Eye (tissue), 1 donor: ENCODE measurements at regions not wholly inside any gene's neighbourhood (a gene's known extent, or its start where the extent isn't known, plus 50 kb on each side); places are given as distances from the start of the nearest gene placed in this dataset.

ENCODE experiments used
- DNase-seq: peaks from one replicate; pipeline ENCODE4 v3.0.0-alpha.2; 2015

DNA sequence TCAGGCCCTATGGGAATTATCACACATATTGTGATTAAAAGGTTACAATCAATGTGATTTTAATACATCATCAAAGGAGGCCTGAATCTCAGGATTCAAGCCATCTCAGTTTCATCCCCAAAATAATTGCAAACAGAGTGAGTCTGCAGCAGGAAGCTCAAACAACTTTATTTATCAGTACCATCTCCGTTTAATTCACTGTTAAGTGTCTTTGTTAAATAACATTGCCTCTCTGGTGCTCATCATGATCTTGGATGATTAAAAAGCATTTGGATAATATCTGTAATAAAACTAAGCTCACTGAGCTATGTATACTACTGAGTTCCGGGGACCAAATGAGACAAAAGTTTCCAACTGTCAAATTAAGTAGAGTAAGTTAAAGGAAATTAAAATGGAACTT lies 817.8 kb upstream of the CNTNAP5 start:
- DNase-seq = no peak

DNA sequence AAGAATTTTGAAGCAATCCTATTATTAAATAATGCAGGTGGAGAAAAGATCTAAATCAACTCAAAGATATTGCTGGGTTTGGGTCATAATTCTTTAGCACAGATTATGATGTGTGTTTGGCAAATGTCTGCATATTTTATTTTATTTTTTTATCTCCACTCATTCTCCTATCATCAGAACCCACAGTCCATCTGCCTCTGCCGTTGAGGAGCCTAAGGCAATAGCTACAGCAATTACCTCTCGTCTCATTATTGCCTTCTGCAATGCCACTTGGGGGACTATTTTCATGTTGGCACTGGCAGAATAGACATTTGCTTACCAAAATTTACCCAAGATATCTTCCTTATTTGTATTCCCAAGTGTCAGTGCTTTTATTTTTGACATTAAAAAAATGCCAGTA lies 815.9 kb upstream of the CNTNAP5 start:
- no peak for DNase-seq

GRCh38 chr2:123211181-123211580 lies 813.9 kb upstream of the CNTNAP5 start:
- DNase-seq = no peak

GRCh38 chr2:123245156-123245555 lies 779.9 kb upstream of the CNTNAP5 start:
- no peak for DNase-seq

DNA sequence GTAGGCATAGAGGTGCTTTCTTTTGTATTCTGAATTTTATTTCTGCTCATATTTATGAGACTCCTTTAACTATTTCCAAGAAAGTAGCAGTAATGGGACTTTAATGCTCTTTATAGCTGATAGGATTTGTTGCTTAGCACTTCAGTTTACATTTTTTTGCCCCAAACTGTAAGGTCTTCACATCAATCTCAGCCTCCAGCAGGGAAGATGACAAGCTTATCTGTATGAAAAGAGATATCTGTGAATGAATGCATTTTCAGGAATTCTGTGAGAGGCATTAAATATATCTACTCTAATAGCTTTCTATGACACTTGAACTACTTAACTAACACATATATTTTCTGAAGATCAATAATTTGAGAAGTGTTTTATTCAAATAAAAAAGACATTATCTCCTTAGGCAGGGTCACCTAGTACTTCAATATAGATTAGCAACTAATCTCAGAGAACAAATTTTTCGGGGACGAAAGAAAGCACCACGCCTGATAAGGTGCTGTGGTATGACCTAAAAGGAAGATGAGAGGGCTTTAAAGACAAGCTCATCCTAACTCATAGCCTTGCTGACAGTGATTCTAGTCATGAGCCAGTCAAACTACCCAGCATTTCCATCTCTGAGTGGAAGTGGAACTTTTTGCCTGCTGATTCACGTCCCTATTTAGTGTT lies 766.1 kb upstream of the CNTNAP5 start:
- DNase-seq = no peak

DNA sequence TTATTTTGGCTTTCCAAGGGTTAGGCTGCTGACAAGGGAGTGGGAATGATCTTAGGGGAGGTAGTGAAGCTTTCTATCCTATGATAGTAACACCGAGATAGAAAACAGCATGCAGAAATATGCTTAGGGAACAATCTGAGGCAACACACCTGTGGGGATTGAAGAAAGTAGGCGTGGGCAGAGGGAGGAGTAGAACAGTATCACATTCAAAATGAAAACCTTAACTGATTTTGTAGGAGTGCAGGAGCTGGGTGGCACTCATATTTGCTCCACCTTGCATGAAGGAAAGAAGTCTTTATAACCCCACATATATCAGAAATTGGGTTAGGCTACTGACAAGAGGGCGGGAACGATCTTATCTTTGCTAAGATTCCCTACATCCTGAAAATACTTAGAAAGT lies 762.2 kb upstream of the CNTNAP5 start:
- no peak for DNase-seq

- no peak for DNase-seq
Measured at GRCh38 chr2:123283431-123283830, 741.7 kb upstream of the CNTNAP5 start.

- peak; percentile 76 for DNase-seq
Measured at GRCh38 chr2:123303731-123304130, 721.4 kb upstream of the CNTNAP5 start.
